ENCODE measurements at regions not wholly inside any gene's neighbourhood (a gene's known extent, or its start where the extent isn't known, plus 50 kb on each side); places are given as distances from the start of the nearest gene placed in this dataset.

DNA sequence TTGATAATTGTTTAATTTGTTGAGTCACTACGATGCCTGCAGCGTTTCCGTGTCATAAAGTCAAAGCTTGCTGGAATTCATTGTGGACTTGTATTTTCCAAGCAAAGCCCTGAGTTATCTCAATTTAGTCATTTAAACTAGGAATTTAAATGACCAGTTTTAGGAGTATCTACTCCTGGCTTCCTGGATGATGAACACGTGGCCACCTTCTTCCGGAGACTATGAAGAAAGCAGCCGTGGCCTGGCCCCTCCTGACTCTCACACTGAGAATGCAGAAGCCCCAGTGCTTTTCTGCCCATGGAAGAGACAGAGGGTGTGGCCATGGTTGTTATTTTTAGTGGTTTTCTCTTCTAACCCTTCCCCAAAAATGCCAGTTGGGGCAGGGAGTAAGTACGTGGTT, 250.7 kb upstream of the GATB start:
- Histone ChIP-seq H2AFZ (ENCODE audit: insufficient read depth, low read depth, low read length, poor library complexity, severe bottlenecking) (peak overlapping the region; percentile 44), H3K4me2 (replicated peaks; ENCODE audit: extremely low read depth, low read length, poor library complexity, severe bottlenecking) (no peak overlapping the region), H3K9me3 (replicated peaks in 1 of 2; ENCODE audit: control insufficient read depth in 1 of 2, insufficient read depth in 1 of 2, low read length in 2 of 2) (no peaks in the 10 kb centered on the region), H3K27me3 (ENCODE audit: control insufficient read depth in 2 of 2, insufficient read depth in 2 of 2, low read length in 2 of 2) (no peaks in the 10 kb centered on the region), H3K36me3 (replicated peaks in 1 of 2; ENCODE audit: control insufficient read depth in 1 of 2, insufficient read depth in 2 of 2, low read length in 2 of 2) (no peaks in the 10 kb centered on the region), H3K27ac (ENCODE audit: low read depth in 1 of 2, low read length in 2 of 2) (no peak overlapping the region), H4K20me1 (ENCODE audit: insufficient read depth, low read length) (no peaks in the 10 kb centered on the region), H3K9ac (ENCODE audit: insufficient read depth, low read length, poor library complexity, severe bottlenecking) (no peak overlapping the region), H3K4me1 (ENCODE audit: control insufficient read depth in 1 of 2, insufficient read depth in 2 of 2, low read length in 2 of 2) (peaks cover 13 to 14% of the 10 kb centered on the region in 2 donors), H3K4me3 (replicated peaks in 1 of 3; ENCODE audit: low read depth in 2 of 3, low read length in 3 of 3) (no peak overlapping the region), H3K79me2 (ENCODE audit: insufficient read depth, low read length) (no peaks in the 10 kb centered on the region)
- Mint-ChIP-seq H3K4me3 (no peak overlapping the region), H3K9me3 (peaks cover 0 to 8% (median 4%) of the 10 kb centered on the region in 7 donors), H3K36me3 (no peaks in the 10 kb centered on the region), H3K27me3 (ENCODE audit: low read depth in 3 of 3) (peaks cover 1 to 11% (median 6%) of the 10 kb centered on the region in 3 donors), H3K4me1 (peaks cover 23% of the 10 kb centered on the region), H3K27ac (no peak overlapping the region)
- intact Hi-C loops (cut with micrococcal nuclease), result no loop called here
- DNase-seq, result no peak
- 60% methylated on average over 3 of the region's 7 CpGs for WGBS (ENCODE audit: insufficient coverage)
- TF ChIP-seq, protein P1, sequence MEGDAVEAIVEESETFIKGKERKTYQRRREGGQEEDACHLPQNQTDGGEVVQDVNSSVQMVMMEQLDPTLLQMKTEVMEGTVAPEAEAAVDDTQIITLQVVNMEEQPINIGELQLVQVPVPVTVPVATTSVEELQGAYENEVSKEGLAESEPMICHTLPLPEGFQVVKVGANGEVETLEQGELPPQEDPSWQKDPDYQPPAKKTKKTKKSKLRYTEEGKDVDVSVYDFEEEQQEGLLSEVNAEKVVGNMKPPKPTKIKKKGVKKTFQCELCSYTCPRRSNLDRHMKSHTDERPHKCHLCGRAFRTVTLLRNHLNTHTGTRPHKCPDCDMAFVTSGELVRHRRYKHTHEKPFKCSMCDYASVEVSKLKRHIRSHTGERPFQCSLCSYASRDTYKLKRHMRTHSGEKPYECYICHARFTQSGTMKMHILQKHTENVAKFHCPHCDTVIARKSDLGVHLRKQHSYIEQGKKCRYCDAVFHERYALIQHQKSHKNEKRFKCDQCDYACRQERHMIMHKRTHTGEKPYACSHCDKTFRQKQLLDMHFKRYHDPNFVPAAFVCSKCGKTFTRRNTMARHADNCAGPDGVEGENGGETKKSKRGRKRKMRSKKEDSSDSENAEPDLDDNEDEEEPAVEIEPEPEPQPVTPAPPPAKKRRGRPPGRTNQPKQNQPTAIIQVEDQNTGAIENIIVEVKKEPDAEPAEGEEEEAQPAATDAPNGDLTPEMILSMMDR (IDR thresholded peaks at IDR 0.05), result no peak

DNA sequence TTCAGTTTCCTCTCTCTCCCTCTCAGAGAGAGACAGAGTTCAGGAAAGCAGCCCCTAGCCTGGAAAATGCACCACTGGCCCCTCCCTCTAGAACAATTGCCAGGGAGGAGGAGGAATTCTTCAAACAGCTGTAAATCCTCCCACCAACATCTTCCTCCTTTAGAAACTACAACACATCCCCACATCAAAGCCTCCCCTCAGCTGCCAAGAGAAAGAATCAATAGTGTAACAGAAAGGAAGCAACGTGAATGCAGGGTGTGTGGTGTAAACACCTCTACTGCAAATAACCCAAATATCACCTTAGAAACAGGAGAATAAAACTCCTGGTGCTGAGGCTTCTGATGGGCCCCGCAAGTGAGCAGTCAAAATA, 249.9 kb upstream of the GATB start:
- no peaks in the 10 kb centered on the region for H3K27me3 ChIP-seq (ENCODE audit: control insufficient read depth in 2 of 2, insufficient read depth in 2 of 2, low read length in 2 of 2)
- no peak overlapping the region for H3K9ac ChIP-seq (ENCODE audit: insufficient read depth, low read length, poor library complexity, severe bottlenecking)
- Mint-ChIP-seq H3K27me3 (ENCODE audit: low read depth in 3 of 3) (peaks cover 3 to 11% (median 6%) of the 10 kb centered on the region in 3 donors), H3K9me3 (peaks cover 0 to 8% (median 4%) of the 10 kb centered on the region in 7 donors), H3K4me3 (no peak overlapping the region), H3K36me3 (no peaks in the 10 kb centered on the region), H3K4me1 (peaks cover 23% of the 10 kb centered on the region), H3K27ac (peak overlapping the region in 1 of 7 donors; percentile 1)
- H4K20me1 ChIP-seq (ENCODE audit: insufficient read depth, low read length), result no peaks in the 10 kb centered on the region
- intact Hi-C loops (cut with micrococcal nuclease), result no loop called here
- no peak overlapping the region for H2AFZ ChIP-seq (ENCODE audit: insufficient read depth, low read depth, low read length, poor library complexity, severe bottlenecking)
- H3K4me2 ChIP-seq (replicated peaks; ENCODE audit: extremely low read depth, low read length, poor library complexity, severe bottlenecking), result no peak overlapping the region
- no peaks in the 10 kb centered on the region for H3K79me2 ChIP-seq (ENCODE audit: insufficient read depth, low read length)
- peaks cover 13 to 14% of the 10 kb centered on the region in 2 donors for H3K4me1 ChIP-seq (ENCODE audit: control insufficient read depth in 1 of 2, insufficient read depth in 2 of 2, low read length in 2 of 2)
- no peak overlapping the region for H3K4me3 ChIP-seq (replicated peaks in 1 of 3; ENCODE audit: low read depth in 2 of 3, low read length in 3 of 3)
- no peak for DNase-seq
- no peaks in the 10 kb centered on the region for H3K9me3 ChIP-seq (replicated peaks in 1 of 2; ENCODE audit: control insufficient read depth in 1 of 2, insufficient read depth in 1 of 2, low read length in 2 of 2)
- H3K27ac ChIP-seq (ENCODE audit: low read depth in 1 of 2, low read length in 2 of 2), result no peak overlapping the region
- no peaks in the 10 kb centered on the region for H3K36me3 ChIP-seq (replicated peaks in 1 of 2; ENCODE audit: control insufficient read depth in 1 of 2, insufficient read depth in 2 of 2, low read length in 2 of 2)
- TF ChIP-seq, protein P1 (IDR thresholded peaks at IDR 0.05), result no peak
- WGBS (ENCODE audit: insufficient coverage), result no CpG with 5 or more reads among the region's 2 CpGs

Measured in CD14-positive monocyte (primary cell).